HG03575 (cell line): ENCODE measurements at regions not wholly inside any gene's neighbourhood (a gene's known extent, or its start where the extent isn't known, plus 50 kb on each side); places are given as distances from the start of the nearest gene placed in this dataset.
A peak's percentile ranks its signal among the peaks of the same experiment; 100 is the strongest.

Source experiments
- ATAC-seq: cut with Tn5 transposase; IDR thresholded peaks from one replicate; pipeline ENCODE4 v1.9.1; 2021; ENCODE audit not compliant: unreplicated experiment, insufficient number of reproducible peaks, low FRiP score; ENCODE audit errors: extremely low read depth

DNA sequence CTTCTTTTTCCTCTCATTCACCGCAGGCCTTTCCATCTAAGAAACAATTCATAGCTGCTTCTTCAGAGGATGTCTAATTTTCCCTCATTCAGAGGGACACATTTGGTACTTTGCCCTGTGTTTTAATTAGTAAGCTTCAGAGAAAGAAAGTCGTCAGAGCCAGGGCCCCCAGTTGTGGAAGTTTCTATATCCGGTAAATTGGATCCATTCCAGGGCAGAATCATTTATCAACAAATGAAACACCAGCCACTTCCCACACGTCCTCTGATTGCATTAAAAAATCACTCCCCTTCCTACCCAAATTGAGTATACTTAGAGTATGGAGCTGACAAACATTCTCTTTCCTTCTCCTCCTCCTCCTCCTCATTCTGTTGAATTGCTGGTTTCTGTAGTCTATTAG is 205.8 kb upstream of the HDAC9 start:
- ATAC-seq = no peak

DNA sequence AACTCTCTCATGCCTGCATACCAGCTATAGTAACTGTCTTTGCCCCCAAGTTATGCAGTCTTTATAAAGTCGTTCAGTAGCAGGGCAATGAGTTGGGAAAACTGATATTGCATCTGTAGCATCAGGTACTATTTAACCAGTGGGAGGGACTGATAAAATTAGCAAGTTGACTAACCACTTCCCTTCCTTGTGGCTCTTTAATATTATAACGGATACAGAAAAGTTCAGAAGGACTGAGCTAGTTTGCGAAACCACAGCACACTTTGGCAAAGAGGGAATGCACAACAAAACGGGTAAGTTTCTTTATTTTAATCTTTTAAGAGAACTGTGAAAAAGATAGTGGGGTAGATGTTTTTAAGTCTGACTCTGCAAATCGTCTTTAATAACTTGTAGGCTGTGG is 205.3 kb upstream of the HDAC9 start:
- peak; percentile 50 for ATAC-seq

DNA sequence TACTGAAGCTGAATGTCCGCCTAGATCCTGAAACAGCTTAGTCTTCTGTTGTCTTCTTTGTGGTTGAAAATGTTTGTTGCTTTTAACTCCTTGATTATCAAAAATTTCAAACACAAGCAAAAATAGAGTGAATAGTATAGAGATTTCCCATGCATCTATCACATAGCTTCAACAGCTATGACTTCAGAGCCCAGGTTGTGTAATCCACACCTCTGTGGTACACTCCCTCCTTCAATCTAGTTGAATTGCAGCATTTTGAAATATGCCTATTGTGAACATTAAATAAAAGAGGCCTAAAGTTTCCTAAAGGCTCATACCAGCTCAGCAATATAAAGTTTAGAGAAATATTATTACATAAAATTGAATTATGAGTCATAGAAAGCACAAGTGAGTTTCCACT is 204.7 kb upstream of the HDAC9 start:
- ATAC-seq = no peak

DNA sequence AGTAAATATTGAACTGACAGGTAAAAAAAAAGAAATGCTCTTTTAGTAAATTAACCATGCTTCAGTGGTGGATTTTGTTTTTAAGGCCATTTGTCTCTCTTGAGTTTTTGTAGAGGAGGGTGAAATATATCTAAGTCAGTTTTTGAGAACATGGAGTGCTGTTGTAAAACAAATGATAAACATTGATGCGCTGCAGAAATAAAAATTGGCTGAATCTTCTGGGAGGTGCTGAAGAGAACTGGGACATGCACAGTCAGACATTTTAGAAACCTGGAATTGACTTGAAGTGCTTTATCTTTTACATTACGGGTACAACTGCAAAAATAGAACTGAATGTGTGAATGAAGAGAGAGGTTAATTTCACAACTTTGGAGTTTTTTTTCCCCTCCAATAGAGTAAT is 203.0 kb upstream of the HDAC9 start:
- no peak for ATAC-seq

DNA sequence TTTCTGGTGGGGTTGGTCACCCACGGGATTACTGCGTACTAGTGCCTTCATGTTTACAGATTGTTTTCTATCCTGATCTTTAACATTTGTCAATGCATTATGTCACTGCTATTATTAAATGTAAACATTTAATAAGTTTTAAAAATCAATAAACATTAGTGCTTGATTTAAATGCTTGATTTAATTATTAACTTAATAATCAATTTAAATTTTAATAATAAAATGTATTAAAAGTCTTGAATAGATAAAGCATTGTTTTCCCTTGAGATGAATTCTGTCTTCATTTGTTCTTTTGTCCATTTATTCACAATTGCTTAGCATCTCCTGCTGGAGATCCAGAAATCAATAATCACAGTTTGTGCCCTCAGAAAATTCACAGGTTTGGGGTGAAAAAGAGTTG is 201.8 kb upstream of the HDAC9 start:
- ATAC-seq = no peak

DNA sequence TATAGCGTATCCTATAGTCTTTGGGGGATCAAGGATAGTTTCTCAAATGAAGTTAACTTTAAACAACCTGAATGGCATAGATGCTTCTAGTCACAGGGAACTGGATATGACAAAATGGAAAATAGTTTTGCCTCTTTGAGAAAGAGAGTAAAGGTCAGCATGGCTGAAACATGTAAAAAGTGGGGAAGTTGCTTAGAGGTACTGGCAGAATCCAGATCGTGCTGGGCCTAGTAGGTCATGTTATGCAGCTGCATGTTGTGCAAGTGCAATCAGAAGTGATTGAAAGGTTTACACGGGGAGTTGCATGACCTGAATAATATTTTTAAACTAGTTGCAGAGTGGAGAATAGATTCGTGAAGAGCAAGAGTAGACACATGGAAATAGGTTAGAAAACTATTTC is 201.1 kb upstream of the HDAC9 start:
- ATAC-seq = no peak

DNA sequence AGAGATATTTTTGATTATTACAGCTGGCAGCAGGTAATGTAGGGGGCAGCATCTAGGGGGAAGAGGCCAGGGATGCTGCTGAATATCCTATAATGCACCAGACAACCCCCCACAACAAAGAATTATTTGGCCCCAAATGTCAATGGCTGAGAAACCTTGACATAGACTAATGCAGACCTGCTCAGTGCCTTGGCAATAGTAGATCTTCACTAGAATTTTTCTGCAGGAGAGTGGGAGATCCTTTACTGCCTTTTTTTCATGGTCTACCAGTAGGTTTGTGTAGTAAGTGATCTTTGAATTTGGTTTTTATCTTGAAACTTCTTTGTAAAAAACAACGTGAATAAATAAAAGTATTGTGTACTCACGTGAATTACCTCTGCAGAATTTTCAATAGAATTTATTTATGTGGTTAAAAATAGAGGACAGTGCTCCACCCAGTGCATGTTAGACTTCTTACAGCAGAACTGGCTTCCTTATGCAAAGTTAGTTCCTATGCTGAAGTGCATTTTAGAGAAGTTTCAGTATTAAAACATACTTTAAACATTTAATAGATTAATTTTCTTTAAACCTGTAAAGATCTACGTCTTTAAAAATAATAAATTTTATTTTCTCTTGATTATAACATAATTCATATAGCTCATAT is 199.6 kb upstream of the HDAC9 start:
- no peak for ATAC-seq

DNA sequence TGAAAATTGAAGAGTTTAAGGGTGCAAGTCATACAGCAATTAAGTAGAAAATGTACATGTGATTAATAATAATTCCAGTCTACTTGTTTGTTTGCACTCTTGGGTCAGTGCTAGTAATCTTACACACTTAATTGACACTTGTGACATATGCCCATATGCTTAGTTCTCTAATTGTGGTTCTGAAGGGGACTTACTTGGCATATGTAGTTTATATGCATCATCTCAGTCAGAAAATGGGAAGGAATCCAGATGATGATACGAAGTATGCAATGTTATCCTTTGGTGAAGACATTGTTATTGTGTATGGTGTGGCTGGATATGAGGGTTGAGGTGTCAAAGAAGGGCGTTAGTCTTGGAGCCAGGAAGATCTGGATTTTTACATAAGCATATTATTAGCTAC is 193.5 kb upstream of the HDAC9 start:
- no peak for ATAC-seq

DNA sequence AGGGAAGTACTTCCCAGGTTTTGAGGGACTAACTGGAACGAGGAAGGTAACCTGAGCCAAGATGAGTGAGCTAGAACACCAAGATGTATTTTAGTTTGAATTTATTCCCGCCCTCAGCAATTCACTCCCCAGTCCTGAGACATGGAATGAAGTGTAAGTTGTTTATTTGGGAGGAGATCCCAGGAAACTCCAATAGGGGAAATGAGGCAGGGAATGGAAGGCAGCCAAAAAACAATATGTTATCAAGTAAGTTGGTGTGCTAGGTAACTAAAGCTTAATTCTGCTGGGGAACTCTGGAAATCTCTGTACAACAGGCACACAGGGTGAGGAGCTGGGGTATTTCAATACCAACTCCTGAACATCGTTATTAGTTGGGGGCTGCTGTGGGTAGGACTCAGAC is 189.7 kb upstream of the HDAC9 start:
- ATAC-seq = no peak

DNA sequence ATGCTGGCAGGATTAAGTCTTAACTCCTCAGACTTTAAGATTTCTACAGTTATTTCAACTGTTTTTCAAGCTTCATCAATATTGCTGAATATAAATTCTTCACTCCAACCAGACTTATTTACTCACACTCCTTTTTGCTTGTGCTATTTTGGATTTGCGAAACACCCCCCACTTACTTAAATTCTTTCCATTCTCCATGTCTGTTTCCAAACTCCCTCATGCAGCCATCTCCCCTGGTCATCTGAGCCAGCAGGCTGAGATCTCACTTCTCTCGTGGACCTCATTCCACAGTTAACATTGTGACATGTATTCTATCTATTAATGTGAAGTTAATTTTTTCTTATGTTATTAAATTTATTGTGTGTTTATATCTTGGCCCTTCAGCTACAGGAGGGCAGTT is 188.9 kb upstream of the HDAC9 start:
- no peak for ATAC-seq

DNA sequence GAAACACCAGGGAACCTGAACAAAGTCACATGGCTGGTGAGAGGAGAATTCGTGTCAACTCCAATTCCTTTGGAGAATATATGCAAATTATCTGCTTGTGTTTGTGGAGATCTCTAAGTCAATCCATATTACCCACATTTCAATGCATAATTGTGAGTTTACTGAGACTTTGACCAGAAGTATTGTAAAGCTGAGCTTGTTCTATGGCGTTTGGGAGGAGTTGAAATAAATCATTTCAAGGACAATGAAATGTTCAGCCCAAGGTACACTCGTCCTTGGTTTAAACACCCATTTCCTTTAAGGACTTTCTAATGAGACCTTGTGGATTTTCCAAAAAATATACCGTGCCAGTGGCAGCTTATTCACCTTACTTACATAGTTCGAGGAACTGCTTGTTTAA is 186.6 kb upstream of the HDAC9 start:
- ATAC-seq = no peak

DNA sequence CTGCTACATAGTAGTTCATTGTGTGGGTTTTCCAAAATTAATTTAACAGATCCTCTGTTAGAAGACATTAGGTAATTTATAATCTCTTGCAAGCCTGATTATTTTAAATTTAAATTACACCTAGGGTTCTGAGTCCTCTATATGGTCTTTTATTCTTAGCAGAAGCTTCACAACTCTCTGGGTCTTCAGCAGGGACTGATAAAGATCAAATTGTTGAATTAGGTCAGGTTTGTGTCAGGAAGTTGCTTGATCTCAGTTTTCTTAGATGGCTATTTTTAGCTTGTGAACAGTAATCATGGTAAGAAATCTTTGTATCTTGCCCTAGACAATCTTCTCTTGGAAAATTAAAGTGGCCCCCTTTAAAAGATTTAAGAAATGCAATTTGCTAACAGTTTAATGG is 183.1 kb upstream of the HDAC9 start:
- no peak for ATAC-seq

DNA sequence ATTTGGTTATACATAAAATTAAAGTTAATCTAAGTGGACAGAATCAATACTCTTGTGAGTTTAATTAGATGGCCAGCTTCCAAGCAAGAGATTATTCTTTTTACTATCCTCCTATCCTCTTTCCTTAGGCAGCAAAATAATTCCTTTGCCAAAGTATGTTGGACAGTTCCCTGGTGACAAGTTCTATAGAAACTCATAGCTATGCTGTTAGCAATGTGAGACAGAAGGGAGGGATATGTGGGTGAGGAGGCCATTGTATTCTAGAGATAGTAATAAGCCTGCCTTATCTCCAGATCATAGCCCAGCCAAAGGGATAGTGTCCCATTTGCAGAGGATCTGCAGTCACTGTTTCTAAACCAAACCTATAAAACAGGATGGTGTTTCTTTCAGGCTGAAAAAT is 181.6 kb upstream of the HDAC9 start:
- ATAC-seq = no peak

DNA sequence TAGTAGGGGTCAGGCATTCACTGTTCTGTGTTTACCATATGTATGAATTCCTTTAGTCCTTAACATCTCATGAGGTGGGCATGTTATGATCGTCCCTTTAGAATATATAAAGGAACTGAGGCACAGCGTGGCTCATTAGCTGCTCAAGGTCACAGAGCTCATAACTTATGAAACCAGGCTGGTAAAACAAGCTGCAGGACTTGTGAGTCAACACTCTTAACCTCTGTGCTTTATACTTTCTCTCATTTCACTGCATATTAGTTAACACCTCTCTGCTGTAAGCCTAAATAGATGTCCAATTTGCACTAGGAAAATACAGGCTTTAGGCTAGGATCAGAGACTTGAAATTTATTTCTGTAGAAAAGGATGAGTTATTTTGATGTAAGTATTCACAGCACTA is 180.3 kb upstream of the HDAC9 start:
- no peak for ATAC-seq

DNA sequence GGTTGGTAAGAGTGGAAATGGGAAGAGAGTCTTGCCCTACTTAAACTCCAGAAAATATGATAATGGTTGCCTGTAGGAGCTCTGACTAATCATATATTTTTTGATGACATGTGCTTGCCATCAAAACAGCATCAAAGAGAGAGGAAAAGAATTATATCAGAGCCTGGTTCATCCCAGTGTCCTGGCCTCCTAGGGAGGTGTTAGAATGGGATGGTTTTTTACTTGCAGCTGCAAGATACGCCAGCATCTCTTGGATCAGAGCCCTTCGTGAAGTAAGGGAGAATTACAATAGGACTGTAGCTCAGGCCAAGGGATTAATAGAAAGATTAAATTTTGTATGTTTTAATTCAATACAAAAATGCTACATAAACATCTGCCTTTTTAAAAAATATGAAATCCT is 177.6 kb upstream of the HDAC9 start:
- no peak for ATAC-seq

DNA sequence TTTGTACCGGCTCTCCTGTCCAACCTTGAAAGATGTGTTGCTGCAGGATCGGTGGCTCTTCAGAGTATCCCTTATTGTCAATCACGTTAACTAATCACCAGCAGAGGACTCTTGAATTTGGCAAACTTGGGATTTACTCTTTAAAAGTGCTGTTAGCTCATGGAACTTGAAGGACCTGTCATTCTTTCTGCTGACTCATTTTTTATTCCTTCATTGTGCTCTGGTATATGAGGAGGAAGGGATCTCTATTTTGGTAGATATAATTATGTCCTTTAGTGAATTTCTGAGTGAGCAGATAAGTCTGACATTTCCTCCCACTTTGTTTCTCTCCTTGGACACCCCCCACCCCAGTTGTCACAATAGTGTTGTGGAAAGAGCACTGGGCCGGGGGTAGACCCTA is 175.1 kb upstream of the HDAC9 start:
- ATAC-seq = no peak

DNA sequence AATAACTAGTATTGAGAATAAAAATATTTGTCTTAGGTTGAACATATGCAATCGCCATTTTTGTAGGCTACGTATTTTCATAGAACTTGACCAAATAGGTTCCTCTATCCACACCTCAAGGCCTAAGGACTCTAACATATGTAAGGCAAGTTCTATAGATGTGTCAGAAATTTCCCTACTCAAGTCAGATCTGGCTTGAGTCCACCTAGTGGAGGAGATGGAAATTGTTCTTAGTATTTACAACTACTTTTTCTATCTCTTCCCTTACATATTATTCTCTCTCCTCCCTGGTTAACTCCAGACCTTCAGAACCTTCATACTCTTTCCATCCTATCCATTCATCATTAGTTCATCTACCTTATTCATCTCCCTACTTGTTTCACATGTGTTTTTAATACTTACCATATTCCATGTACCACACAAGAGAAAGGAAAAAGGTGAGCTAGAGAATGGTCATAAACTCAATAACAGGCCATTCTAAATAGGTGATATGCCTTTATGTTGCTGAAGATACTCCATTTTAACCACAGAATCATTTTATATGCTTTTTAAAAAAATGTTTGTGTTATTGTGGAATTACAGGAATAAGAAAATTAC is 174.5 kb upstream of the HDAC9 start:
- ATAC-seq = peak; percentile 67

DNA sequence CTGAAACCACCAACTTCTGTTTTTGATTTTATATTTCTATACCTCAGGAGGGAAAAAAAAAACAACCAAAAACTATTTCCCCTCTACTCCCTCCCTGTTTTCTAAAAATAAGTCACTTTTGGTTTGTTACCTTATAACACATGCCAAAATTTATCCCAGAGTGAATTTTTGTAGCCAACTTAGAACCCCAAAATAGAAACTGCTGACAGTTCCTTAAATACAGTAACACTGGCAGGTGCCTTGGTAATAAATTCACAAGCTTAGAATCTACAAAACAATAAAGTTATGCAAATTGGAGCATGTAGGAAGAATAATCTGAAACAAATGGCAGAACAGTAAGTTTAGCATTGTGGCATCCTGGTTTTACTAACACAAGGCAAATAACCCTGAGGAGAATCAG is 165.0 kb upstream of the HDAC9 start:
- ATAC-seq = no peak

DNA sequence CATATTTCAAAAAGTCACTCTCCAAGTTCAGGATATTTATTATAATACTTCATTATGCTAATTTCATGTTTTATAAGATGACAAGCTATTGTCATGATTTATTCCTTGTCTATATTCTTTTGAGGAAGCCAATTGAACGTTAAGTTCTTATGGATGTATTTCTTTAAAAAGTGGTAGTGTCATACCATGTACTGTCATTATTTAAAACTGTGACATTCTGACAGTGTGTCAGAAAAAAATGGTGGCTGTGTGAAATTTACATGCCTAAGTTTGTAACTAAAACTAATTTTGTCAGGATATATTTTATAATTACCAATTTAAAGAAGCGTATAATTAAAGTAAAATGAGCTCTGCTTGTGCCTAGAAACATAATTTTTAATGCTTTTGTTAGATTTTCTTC is 158.9 kb upstream of the HDAC9 start:
- no peak for ATAC-seq

DNA sequence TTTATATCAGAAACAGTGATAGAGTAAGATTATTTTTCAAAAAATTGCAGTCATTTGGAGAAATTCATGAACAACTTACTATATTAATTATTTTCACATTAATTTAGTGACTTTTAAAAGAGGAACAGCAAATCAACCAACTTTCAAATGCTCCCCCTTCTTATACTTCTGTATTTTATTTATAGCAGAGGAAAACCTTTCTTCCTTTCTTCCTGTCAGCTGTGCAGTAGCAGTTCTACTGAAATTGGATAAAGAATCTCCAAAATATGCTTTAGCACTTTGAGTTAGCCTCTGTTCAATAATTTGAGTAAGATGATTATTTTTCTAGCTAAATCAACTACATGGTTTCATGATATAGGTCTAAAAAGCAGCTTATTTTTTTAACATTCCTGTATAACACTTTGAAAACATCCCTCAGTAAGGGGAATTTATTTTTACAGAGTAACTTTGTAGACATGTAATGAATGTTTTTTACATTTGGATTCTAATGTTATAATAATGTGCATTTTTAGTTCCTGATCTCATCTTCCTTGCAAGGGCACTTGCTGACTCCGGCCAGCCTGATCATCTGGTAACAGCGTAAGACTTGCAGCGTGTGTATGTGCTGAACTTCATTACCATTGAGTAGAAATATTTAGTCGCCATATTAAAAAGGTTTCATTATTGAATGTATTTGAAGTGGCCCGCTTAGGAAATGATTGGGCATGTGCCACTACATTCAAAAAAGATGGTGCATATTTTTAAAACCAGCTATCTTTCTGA is 158.3 kb upstream of the HDAC9 start:
- no peak for ATAC-seq
